K562 (cell line): ENCODE measurements at regions not wholly inside any gene's neighbourhood (a gene's known extent, or its start where the extent isn't known, plus 50 kb on each side); places are given as distances from the start of the nearest gene placed in this dataset.

Source experiments
- CHD1 ChIP-seq: fragments of 200-600 bp; sonication (generic); IDR thresholded peaks from one replicate; pipeline ENCODE4 v1.6.1; 2012; ENCODE audit warnings: mild to moderate bottlenecking, moderate library complexity, low read length, inconsistent platforms
- HDAC2 ChIP-seq: fragments of 450-650 bp; IDR thresholded peaks from 2 replicates; pipeline ENCODE4 v1.6.1; 2016; ENCODE audit warnings: mild to moderate bottlenecking
- TF ChIP-seq, protein P1 (sequence below), 2 experiments: IDR thresholded peaks in 1 of 2; conservative IDR thresholded peaks in 1 of 2; 2 replicates each; pipeline ENCODE4 v1.6.1; 2016; ENCODE audit warnings: low read depth in 2 of 2, mild to moderate bottlenecking in 1 of 2, missing compliant biosample characterization in 1 of 2, missing genetic modification characterization in 1 of 2, moderate library complexity in 1 of 2
- TF ChIP-seq, protein P2 (sequence below): fragments of 450-650 bp; formaldehyde crosslinking; conservative IDR thresholded peaks from 2 replicates; pipeline ENCODE4 v1.4.0; 2022; ENCODE audit warnings: mild to moderate bottlenecking, missing genetic modification characterization
- TF ChIP-seq, protein P3 (sequence below), 2 experiments: IDR thresholded peaks; 2 replicates each; pipeline ENCODE4 v1.6.1; 2012; ENCODE audit warnings: improper control_type of control experiment in 2 of 2, low read depth in 2 of 2, low read length in 2 of 2, borderline replicate concordance in 1 of 2

DNA sequence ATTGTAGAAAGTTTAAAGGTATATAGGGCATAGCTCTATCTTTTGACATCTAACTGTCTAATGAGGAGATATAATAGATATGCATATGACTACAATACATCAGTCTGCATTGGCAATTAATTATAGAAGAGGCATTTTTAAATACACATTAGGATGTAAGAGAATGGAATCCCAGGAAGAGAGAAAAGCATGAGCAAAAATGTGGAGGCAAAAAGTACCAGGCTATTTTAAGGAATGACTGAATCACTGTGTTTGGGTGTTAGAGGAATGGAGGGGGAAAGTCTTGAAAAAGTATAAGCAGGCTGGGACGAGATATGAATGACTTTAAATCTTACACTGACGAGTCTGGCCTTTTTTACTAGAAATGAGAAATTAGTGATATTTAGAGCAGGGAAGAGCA is 138.4 kb upstream of the ZNF462 start (continued):
- TF ChIP-seq, protein P1, sequence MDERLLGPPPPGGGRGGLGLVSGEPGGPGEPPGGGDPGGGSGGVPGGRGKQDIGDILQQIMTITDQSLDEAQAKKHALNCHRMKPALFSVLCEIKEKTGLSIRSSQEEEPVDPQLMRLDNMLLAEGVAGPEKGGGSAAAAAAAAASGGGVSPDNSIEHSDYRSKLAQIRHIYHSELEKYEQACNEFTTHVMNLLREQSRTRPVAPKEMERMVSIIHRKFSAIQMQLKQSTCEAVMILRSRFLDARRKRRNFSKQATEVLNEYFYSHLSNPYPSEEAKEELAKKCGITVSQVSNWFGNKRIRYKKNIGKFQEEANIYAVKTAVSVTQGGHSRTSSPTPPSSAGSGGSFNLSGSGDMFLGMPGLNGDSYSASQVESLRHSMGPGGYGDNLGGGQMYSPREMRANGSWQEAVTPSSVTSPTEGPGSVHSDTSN (CRISPR knock-in tag; IDR thresholded peaks at IDR 0.05; ENCODE audit: low read depth) = no peak
- TF ChIP-seq, protein P1 (tag; conservative IDR thresholded peaks at IDR 0.05; ENCODE audit: low read depth) = no peak
- TF ChIP-seq, protein P2, sequence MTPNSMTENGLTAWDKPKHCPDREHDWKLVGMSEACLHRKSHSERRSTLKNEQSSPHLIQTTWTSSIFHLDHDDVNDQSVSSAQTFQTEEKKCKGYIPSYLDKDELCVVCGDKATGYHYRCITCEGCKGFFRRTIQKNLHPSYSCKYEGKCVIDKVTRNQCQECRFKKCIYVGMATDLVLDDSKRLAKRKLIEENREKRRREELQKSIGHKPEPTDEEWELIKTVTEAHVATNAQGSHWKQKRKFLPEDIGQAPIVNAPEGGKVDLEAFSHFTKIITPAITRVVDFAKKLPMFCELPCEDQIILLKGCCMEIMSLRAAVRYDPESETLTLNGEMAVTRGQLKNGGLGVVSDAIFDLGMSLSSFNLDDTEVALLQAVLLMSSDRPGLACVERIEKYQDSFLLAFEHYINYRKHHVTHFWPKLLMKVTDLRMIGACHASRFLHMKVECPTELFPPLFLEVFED (CRISPR knock-in tag) = no peak
- TF ChIP-seq, protein P3, sequence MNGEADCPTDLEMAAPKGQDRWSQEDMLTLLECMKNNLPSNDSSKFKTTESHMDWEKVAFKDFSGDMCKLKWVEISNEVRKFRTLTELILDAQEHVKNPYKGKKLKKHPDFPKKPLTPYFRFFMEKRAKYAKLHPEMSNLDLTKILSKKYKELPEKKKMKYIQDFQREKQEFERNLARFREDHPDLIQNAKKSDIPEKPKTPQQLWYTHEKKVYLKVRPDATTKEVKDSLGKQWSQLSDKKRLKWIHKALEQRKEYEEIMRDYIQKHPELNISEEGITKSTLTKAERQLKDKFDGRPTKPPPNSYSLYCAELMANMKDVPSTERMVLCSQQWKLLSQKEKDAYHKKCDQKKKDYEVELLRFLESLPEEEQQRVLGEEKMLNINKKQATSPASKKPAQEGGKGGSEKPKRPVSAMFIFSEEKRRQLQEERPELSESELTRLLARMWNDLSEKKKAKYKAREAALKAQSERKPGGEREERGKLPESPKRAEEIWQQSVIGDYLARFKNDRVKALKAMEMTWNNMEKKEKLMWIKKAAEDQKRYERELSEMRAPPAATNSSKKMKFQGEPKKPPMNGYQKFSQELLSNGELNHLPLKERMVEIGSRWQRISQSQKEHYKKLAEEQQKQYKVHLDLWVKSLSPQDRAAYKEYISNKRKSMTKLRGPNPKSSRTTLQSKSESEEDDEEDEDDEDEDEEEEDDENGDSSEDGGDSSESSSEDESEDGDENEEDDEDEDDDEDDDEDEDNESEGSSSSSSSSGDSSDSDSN (IDR thresholded peaks at IDR 0.05; ENCODE audit: borderline replicate concordance in 1 of 2, low read depth in 2 of 2, low read length in 2 of 2) = no peak
- no peak for TF ChIP-seq CHD1
- no peak for TF ChIP-seq HDAC2
- TF ChIP-seq, all 486 proteins: peak for 0
